ENCODE measurements at regions not wholly inside any gene's neighbourhood (a gene's known extent, or its start where the extent isn't known, plus 50 kb on each side); places are given as distances from the start of the nearest gene placed in this dataset.
"Not testable (repeated sequence)": the region's sequence is repeated elsewhere in the genome, so short reads cannot be mapped to it uniquely, and the experiment has no call there.

DNA sequence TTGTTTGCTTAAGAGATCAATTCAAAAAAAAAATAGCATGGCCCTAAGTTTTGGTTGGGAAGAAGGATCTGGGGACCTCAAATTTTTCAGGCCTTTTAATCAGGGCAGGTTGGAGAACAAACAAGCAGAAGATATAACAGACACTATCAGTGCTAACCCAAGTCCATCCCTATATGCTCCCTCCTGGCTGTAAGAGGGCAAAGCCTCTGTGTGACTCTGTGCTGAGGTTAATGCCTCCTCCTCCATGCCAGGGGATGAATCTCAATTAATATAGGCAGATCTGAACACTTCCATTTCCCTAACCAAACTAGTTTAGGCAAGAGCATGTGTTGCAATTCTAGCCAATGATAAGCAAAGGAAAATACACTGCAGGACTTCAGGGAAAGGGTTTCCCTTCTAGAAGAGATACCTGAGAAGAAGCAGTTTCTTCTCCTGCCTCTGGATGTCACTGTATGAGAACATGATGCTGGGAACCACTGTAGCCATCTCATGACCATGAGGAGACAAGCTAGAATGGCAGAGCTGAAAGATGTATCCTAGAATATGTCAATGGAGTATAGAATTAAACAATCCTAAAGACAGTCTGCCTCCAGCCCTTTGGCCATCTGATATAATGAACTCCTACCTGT, 76.0 kb downstream of the CHD9NB start:
- DNase-seq (ENCODE audit: low read depth, low spot score) = no peak

- peak; percentile 12 for DNase-seq (ENCODE audit: low read depth, low spot score)
Measured at GRCh38 chr16:52967744-52968143, 85.0 kb downstream of the CHD9NB start.

DNA sequence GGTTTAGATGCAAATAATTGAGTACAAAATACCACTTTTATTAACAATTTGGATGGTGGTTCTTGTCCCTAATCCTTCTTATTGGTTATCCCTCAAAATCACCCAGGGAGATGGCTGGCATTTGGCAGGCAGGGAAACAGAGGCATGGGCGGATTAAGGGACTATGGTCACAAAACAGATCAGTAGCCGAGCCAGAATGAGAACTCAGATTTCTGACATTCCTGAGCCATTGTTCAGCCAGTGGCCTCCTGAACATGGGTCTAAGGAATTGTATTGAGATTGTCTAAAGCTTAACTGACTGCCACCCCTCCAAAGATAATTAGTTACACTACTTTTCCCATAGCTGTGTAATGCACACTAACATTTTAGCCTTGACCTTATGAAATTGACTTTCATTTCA, 88.4 kb downstream of the CHD9NB start:
- DNase-seq (ENCODE audit: low read depth, low spot score) = peak; percentile 19

- no peak for DNase-seq (ENCODE audit: low read depth, low spot score)
Measured at GRCh38 chr16:52963855-52964242, 88.8 kb downstream of the CHD9NB start.

GRCh38 chr16:52963212-52963854, 89.4 kb downstream of the CHD9NB start:
- DNase-seq (ENCODE audit: low read depth, low spot score) = no peak

DNA sequence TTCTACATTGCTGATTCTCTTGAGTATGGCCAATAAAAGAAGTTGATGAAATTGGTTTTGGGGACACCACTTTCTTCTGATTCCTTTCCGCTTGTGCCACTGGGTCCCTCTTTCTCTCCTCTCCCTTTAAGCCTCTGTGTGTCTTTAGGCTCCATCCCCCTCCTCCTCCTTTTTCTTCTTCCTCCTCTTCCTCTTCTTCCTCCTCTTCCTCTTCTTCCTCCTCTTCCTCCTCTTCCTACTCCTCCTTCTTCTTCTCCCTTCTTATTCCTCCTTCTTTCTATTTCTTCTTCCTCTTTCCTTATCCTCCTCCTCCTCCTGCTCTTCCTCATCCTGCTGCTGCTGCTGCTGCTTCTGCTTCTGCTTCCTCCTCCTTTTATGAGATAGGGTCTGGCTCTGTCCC, 93.7 kb downstream of the CHD9NB start:
- DNase-seq (ENCODE audit: low read depth, low spot score) = no peak

GRCh38 chr16:52957199-52957598, 95.5 kb downstream of the CHD9NB start:
- DNase-seq (ENCODE audit: low read depth, low spot score) = no peak

GRCh38 chr16:52956044-52956443, 96.7 kb downstream of the CHD9NB start:
- DNase-seq (ENCODE audit: low read depth, low spot score) = no peak

DNA sequence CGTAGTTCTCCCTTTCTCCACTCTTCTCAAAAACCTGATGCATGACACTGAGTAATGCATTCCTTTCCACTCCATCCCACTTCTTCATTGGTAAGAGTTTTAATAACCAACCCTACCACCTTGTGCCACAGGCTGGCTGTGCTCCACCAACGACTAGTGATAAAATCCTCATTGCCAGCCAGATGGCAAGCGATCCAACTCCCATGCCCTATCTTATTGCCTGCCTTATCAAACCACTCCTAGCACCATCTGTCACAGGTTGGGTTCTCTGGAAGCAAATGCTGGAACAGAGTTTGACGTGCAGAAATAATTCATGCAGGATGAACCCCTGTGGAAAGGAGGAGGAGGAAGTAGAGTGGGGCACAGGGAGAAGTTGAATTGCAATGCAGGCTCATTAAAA, 99.5 kb downstream of the CHD9NB start:
- DNase-seq (ENCODE audit: low read depth, low spot score) = no peak

DNA sequence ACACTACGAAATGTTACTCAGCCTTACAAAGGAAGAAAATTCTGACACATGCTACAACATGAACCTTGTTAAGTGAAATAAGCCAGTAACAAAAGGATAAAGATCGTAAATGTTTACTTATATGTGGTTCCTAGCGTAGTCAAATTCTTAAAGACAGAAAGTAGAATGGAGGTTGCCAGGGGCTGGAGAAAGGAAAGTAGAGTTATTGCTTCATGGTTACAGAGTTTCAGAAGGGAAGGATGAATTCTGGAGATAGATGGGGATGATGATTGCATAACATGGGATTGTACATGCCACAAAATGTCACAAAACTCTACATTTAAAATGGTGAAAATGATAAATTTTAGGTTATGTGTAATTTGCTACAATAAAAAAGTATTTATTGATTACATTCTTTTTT, 103.8 kb downstream of the CHD9NB start:
- no peak for DNase-seq (ENCODE audit: low read depth, low spot score)

DNA sequence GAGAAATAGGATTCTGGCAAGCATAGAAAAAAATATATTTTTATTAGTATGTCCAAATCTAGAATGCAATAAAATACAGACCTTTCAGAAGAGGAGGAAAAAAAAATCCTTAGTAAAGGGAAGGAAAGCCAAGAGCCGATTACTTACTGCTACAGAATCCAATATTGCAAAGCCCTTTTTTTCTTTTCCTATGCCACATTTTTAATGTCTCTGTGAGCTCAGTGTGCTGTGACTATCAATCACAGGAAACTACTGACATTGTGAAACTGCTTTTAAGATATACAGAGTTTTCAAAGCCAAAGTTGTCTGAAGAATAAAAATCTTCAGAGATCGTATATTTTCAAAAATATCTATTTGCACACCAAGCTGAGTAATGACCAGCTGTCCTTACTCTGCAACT, 120.4 kb downstream of the CHD9NB start:
- no peak for DNase-seq (ENCODE audit: low read depth, low spot score)

GRCh38 chr16:52929478-52930400, 123.0 kb downstream of the CHD9NB start:
- no peak for DNase-seq (ENCODE audit: low read depth, low spot score)

DNA sequence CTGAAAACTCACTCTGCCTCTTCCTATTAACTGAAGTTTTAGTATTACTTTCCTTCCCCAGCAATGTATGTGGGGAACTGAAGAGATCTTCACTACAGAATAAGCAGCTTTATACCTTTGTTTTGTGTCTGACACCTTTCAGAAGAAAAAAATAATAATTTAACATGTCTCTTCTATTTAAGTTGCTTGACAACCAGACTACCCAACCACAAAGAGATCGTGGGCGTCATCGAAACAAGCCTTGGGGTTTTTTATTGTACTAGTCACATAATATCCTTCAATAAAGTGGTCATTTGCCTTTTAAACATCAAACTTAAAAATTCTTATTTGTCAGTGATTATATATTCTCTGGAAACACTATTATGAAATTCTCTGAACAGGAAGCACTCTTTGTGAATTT, 123.7 kb downstream of the CHD9NB start:
- no peak for DNase-seq (ENCODE audit: low read depth, low spot score)

- no peak for DNase-seq (ENCODE audit: low read depth, low spot score)
Measured at GRCh38 chr16:52925143-52925542, 127.6 kb downstream of the CHD9NB start.

- DNase-seq (ENCODE audit: low read depth, low spot score) = no peak
Measured at GRCh38 chr16:52924162-52924561, 128.5 kb downstream of the CHD9NB start.

DNA sequence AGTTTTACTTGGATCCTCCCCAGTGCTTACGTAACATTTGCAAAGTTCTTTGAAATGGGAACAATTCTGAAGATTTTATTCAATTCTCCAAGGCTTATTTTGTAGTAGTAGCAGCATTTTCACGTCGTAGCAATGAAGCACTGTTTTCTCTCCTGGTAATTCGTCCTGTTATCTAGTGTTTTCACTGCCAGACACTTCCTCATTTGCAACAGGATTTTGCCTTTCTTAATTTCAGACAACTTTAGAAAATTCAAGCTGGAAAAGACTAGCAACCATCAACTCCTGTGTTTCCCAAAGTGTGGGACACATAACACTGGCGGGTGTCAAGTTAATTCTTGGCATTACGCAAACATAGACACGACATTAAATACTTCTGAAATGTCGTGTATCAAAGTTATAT, 131.6 kb downstream of the CHD9NB start:
- no peak for DNase-seq (ENCODE audit: low read depth, low spot score)

GRCh38 chr16:52920331-52920730, 132.4 kb downstream of the CHD9NB start:
- DNase-seq (ENCODE audit: low read depth, low spot score) = no peak

GRCh38 chr16:52914428-52914827, 138.3 kb downstream of the CHD9NB start:
- no peak for DNase-seq (ENCODE audit: low read depth, low spot score)

DNA sequence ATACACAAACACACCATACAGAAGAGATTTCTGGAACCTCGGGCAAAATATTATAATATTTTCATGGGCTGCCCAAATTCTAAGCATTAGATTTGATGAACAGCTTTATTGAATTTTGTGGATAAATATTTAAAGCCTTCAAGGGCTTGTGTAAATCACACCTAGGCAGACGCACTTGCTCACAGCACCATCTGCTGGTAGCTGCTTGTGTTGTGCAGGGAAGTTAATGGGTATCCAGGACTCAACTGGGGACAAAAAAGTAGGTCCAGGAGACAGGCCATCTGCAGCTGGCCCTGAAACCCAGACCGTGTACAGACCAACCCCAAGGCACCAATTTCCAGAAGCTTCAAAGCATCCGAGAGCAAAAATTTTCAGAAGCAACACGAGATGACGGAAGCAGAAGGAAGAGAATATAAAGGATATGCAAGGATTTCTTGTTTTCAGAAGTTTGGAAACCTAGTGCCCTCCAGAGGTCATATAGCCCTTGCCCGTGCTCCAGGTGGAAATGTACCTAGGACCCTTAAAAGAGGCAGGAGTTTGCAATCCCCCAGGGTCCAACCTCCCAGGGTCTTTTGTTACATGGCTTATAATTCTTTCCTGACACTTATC, 140.0 kb downstream of the CHD9NB start:
- peak; percentile 78 for DNase-seq (ENCODE audit: low read depth, low spot score)

DNA sequence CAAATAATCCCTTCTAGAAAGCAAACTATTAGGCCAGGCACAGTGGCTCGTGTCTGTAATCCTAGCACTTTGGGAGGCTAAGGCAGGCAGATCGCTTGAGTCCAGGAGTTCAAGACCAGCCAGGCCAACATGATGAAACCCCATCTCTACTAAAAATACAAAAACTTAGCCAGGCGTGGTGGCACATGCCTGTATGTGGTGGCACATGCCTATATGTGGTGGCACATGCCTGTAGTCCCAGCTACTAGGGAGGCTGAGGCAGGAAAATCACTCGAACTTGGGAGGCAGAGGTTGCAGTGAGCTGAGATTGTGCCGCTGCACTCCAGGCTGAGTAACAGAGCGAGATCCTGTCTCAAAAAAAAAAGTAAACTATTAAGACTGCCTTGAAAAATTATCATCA, 144.6 kb downstream of the CHD9NB start:
- DNase-seq (ENCODE audit: low read depth, low spot score) = not testable (repeated sequence)

GRCh38 chr16:52906281-52906680, 146.4 kb downstream of the CHD9NB start:
- no peak for DNase-seq (ENCODE audit: low read depth, low spot score)

DNA sequence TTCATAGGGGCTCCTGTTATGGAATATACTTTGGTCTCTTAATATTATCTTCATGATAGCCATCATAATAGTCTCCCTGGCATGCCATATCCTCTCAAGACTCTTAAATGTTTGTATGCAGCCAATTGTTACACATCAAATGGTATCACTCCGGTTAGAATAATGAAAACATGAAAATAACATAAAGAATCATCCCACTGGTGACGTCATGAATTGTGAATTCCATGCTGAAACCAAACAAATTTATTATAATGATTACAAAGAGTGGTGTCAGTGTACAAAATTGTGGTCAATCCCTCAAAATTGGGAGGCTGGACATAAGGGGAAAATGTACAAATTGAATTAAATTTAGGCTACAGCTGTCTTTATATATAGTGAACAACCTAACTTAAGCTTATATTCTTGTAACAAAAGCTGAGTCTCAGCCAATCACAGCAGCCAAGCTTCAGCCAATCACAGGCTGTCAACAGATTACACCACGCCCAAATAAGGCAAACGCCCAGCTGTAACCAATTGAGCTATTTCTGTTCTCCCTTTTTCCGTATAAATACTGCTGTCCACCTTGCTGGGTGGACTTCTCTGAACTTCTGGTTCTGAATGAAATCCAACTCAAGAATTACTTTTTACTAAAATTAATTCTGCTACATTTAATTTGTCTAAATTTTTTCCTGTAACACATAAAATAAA, 156.1 kb downstream of the CHD9NB start:
- DNase-seq (ENCODE audit: low read depth, low spot score) = no peak
